IMR-90 (cell line): ENCODE measurements at regions not wholly inside any gene's neighbourhood (a gene's known extent, or its start where the extent isn't known, plus 50 kb on each side); places are given as distances from the start of the nearest gene placed in this dataset.

Experiments used
- ATAC-seq: fragments of 200-7000 bp; cut with Tn5 transposase; 2 replicates; pipeline ENCODE4 v1.9.1; 2020; ENCODE audit warnings: low read depth, mild to moderate bottlenecking, moderate library complexity
- BruUV-seq: library from RNA; stranded (reverse); fragments of 400-500 nt; replicated peaks from 2 replicates; lab custom pipeline; 2021; lab: Mats Ljungman, UMichigan
- CTCF ChIA-PET: fragments of 300-600 bp; formaldehyde crosslinking; extraction: SDS; loops from one replicate; lab custom pipeline; 2021; ENCODE audit warnings: antibody characterized with exemption; lab: Yijun Ruan, JAX
- POLR2A ChIA-PET: fragments of 300-600 bp; sonication (Branson Sonifier 250); formaldehyde crosslinking; loops from one replicate; lab custom pipeline; 2022; ENCODE audit warnings: antibody characterized with exemption; ENCODE audit not compliant: unreplicated experiment; lab: Charles Lee
- DNase-seq: peaks from one replicate; pipeline ENCODE4 v3.0.0; 2013
- H2AFZ ChIP-seq: replicated peaks from 2 replicates; pipeline ENCODE3; 2013; ENCODE audit warnings: low read length, mild to moderate bottlenecking; ENCODE audit not compliant: poor library complexity
- H2AK5ac ChIP-seq: 2 replicates; pipeline ENCODE4 v1.6.1; 2013; ENCODE audit warnings: low read depth, low read length, inconsistent platforms
- H2AK9ac ChIP-seq: replicated peaks from 2 replicates; pipeline ENCODE3; 2013; ENCODE audit warnings: mild to moderate bottlenecking, low read depth, low read length, moderate library complexity; ENCODE audit not compliant: poor library complexity
- H2BK120ac ChIP-seq: 2 replicates; pipeline ENCODE4 v1.6.1; 2013; ENCODE audit warnings: low read depth, low read length, inconsistent platforms
- H2BK15ac ChIP-seq: 3 replicates; pipeline ENCODE4 v1.6.1; 2013; ENCODE audit warnings: low read depth, low read length, inconsistent platforms
- H2BK20ac ChIP-seq: 2 replicates; pipeline ENCODE4 v1.6.1; 2013; ENCODE audit warnings: low read depth, mild to moderate bottlenecking, inconsistent platforms, low read length, moderate library complexity
- H2BK5ac ChIP-seq: 2 replicates; pipeline ENCODE4 v1.6.1; 2013; ENCODE audit warnings: mild to moderate bottlenecking, low read depth, low read length, inconsistent platforms; ENCODE audit not compliant: poor library complexity, severe bottlenecking
- H3K14ac ChIP-seq: replicated peaks from 2 replicates; pipeline ENCODE4 v1.6.1; 2013; ENCODE audit warnings: low read depth, low read length, inconsistent platforms
- H3K18ac ChIP-seq: 2 replicates; pipeline ENCODE4 v1.6.1; 2013; ENCODE audit warnings: low read depth, low read length, control low read depth
- H3K23ac ChIP-seq: 2 replicates; pipeline ENCODE4 v1.6.1; 2013; ENCODE audit warnings: low read depth, low read length, inconsistent platforms
- H3K27ac ChIP-seq: 2 replicates; pipeline ENCODE4 v1.5.1; 2013; ENCODE audit warnings: mild to moderate bottlenecking, control low read depth, low read length; ENCODE audit not compliant: insufficient read depth
- H3K27me3 ChIP-seq: 2 replicates; pipeline ENCODE4 v1.6.1; 2013; ENCODE audit warnings: low read length; ENCODE audit not compliant: control insufficient read depth, insufficient read depth
- H3K36me3 ChIP-seq: 2 replicates; pipeline ENCODE4 v1.6.1; 2013; ENCODE audit warnings: low read length, mixed read lengths; ENCODE audit not compliant: control insufficient read depth, insufficient read depth
- H3K4ac ChIP-seq: 2 replicates; pipeline ENCODE4 v1.6.1; 2013; ENCODE audit warnings: low read depth, low read length, inconsistent platforms
- H3K4me1 ChIP-seq: 2 replicates; pipeline ENCODE4 v1.6.1; 2013; ENCODE audit warnings: low read length, mixed read lengths; ENCODE audit not compliant: control insufficient read depth, insufficient read depth
- H3K4me2 ChIP-seq: 2 replicates; pipeline ENCODE4 v1.6.1; 2013; ENCODE audit warnings: low read depth, mild to moderate bottlenecking, control low read depth, low read length, moderate library complexity
- H3K4me3 ChIP-seq: 2 replicates; pipeline ENCODE4 v1.5.1; 2013; ENCODE audit warnings: low read depth, mild to moderate bottlenecking, control low read depth, low read length, moderate library complexity; ENCODE audit not compliant: insufficient read depth
- H3K56ac ChIP-seq: 2 replicates; pipeline ENCODE4 v1.6.1; 2013; ENCODE audit warnings: low read length, inconsistent platforms; ENCODE audit not compliant: insufficient read depth; ENCODE audit errors: extremely low read depth
- H3K79me1 ChIP-seq, 2 experiments: 2 replicates each; pipeline ENCODE4 v1.6.1; 2013; ENCODE audit warnings: low read length in 2 of 2, inconsistent platforms in 1 of 2, low read depth in 1 of 2
- H3K9ac ChIP-seq: 2 replicates; pipeline ENCODE4 v1.6.1; 2013; ENCODE audit warnings: low read depth, low read length, control low read depth
- H3K9me1 ChIP-seq: 2 replicates; pipeline ENCODE4 v1.6.1; 2013; ENCODE audit warnings: low read length, inconsistent platforms; ENCODE audit not compliant: insufficient read depth
- H3K9me3 ChIP-seq: 2 replicates; pipeline ENCODE4 v1.6.1; 2013; ENCODE audit warnings: low read length; ENCODE audit not compliant: control insufficient read depth, insufficient read depth
- H4K20me1 ChIP-seq: 2 replicates; pipeline ENCODE4 v1.6.1; 2013; ENCODE audit warnings: low read length, inconsistent platforms; ENCODE audit not compliant: insufficient read depth
- H4K5ac ChIP-seq: 2 replicates; pipeline ENCODE4 v1.6.1; 2013; ENCODE audit warnings: mild to moderate bottlenecking, low read depth, low read length, control low read depth
- H4K8ac ChIP-seq, 2 experiments: 2 replicates each; pipeline ENCODE4 v1.6.1; 2013; ENCODE audit warnings: low read depth in 2 of 2, low read length in 2 of 2, control low read depth in 1 of 2, inconsistent platforms in 1 of 2
- H4K91ac ChIP-seq: 2 replicates; pipeline ENCODE4 v1.6.1; 2013; ENCODE audit warnings: low read depth, low read length, inconsistent platforms; ENCODE audit not compliant: insufficient read depth
- BHLHE40 ChIP-seq: fragments of 150-350 bp; IDR thresholded peaks from 2 replicates; pipeline ENCODE4 v1.6.1; 2016; ENCODE audit warnings: mild to moderate bottlenecking, low read depth, low read length
- ELK1 ChIP-seq: fragments of 150-350 bp; IDR thresholded peaks from 2 replicates; pipeline ENCODE4 v1.6.1; 2016; ENCODE audit warnings: low read depth, mild to moderate bottlenecking, low read length, moderate library complexity, borderline replicate concordance
- FOS ChIP-seq: fragments of 150-350 bp; IDR thresholded peaks from 2 replicates; pipeline ENCODE4 v1.6.1; 2016; ENCODE audit warnings: low read depth, low read length
- MAFK ChIP-seq: IDR thresholded peaks from 2 replicates; pipeline ENCODE4 v1.6.1; 2012; ENCODE audit warnings: low read depth, low read length, improper control_type of control experiment
- MAZ ChIP-seq: IDR thresholded peaks from 2 replicates; pipeline ENCODE4 v1.6.1; 2012; ENCODE audit warnings: low read depth, mild to moderate bottlenecking, low read length, improper control_type of control experiment, moderate library complexity, borderline replicate concordance
- MXI1 ChIP-seq: IDR thresholded peaks from 2 replicates; pipeline ENCODE4 v1.6.1; 2012; ENCODE audit warnings: low read depth, mild to moderate bottlenecking, low read length, moderate library complexity, borderline replicate concordance
- POLR2A ChIP-seq: IDR thresholded peaks from 2 replicates; pipeline ENCODE4 v1.6.1; 2012; ENCODE audit warnings: mild to moderate bottlenecking, low read depth, low read length
- RAD21 ChIP-seq: IDR thresholded peaks from 2 replicates; pipeline ENCODE4 v1.6.1; 2012; ENCODE audit warnings: low read length, improper control_type of control experiment
- RCOR1 ChIP-seq: IDR thresholded peaks from 2 replicates; pipeline ENCODE4 v1.6.1; 2012; ENCODE audit warnings: mild to moderate bottlenecking, low read length, improper control_type of control experiment; ENCODE audit not compliant: insufficient replicate concordance
- RFX5 ChIP-seq: IDR thresholded peaks from 2 replicates; pipeline ENCODE4 v1.8.0; 2012; ENCODE audit warnings: low read depth, mild to moderate bottlenecking, low read length, moderate library complexity
- SMC3 ChIP-seq: fragments of 150-350 bp; IDR thresholded peaks from 2 replicates; pipeline ENCODE4 v1.6.1; 2016; ENCODE audit warnings: low read depth, mild to moderate bottlenecking, antibody characterized with exemption, low read length, moderate library complexity
- USF2 ChIP-seq: fragments of 150-350 bp; IDR thresholded peaks from 2 replicates; pipeline ENCODE4 v1.6.1; 2017; ENCODE audit warnings: mild to moderate bottlenecking, antibody characterized with exemption, low read length, low read depth
- WGBS, 2 experiments: methylation state at CpG; one replicate each; pipeline versions ENCODE4 v1.1.5 to v1.1.7; 2013; ENCODE audit warnings: missing lambda C conversion rate in 2 of 2; ENCODE audit not compliant: insufficient read length in 1 of 2; ENCODE audit errors: extremely low coverage in 2 of 2; 5-methylcytosine and 5-hydroxymethylcytosine counted together
- dilution Hi-C: fragments of 300-500 bp; cut with HindIII; formaldehyde crosslinking; loops from one replicate; pipeline ENCODE4 v1.14.3; 2018; ENCODE audit warnings: low sequenced_read_pairs; ENCODE audit not compliant: unreplicated experiment
- in situ Hi-C: fragments of 300-500 bp; cut with MboI; formaldehyde crosslinking; loops from 3 replicates; pipeline ENCODE4 v1.14.3; 2019; ENCODE audit warnings: low sequenced_read_pairs, inconsistent platforms, mixed read lengths
- intact Hi-C: fragments of 100-400 bp; cut with micrococcal nuclease; formaldehyde crosslinking; loops from 2 replicates; pipeline ENCODE4 v1.10.0; 2022

- Histone ChIP-seq H3K9me3 (no peaks in the 10 kb centered on the region), H4K8ac (no peak overlapping the region), H3K4me3 (no peak overlapping the region), H2AFZ (no peak overlapping the region), H2BK5ac (peak overlapping the region; percentile 18), H4K5ac (no peak overlapping the region), H2BK15ac (no peak overlapping the region), H3K9me1 (no peaks in the 10 kb centered on the region), H3K79me1 (no peaks in the 10 kb centered on the region), H3K4me2 (no peak overlapping the region), H3K36me3 (no peaks in the 10 kb centered on the region), H3K23ac (no peak overlapping the region), H4K91ac (no peak overlapping the region), H3K18ac (no peak overlapping the region), H3K4ac (no peak overlapping the region), H3K27ac (no peak overlapping the region), H2AK5ac (no peak overlapping the region), H3K14ac (no peak overlapping the region), H2AK9ac (no peak overlapping the region), H3K56ac (no peak overlapping the region), H3K4me1 (no peaks in the 10 kb centered on the region), H3K9ac (no peak overlapping the region), H2BK120ac (no peak overlapping the region), H3K27me3 (no peaks in the 10 kb centered on the region), H2BK20ac (no peak overlapping the region), H4K20me1 (no peaks in the 10 kb centered on the region)
- ATAC-seq = no peak
- peak; percentile 4 for DNase-seq
- TF ChIP-seq ELK1 (no peak), POLR2A (no peak), USF2 (no peak), MAZ (no peak), MAFK (no peak), FOS (no peak), RCOR1 (no peak), MXI1 (no peak), RAD21 (no peak), BHLHE40 (no peak), SMC3 (no peak), RFX5 (no peak)
- ChIA-PET POLR2A (no interaction called here), CTCF (no interaction called here)
- in situ Hi-C loops (no loop called here), dilution Hi-C loops (no loop called here), intact Hi-C loops (no loop called here)
- WGBS, 2 experiments = no CpG with 5 or more reads among the region's 1 CpG
- BruUV-seq = no TSS peak
These were observed 505.2 kb upstream of the NR5A2 start for GRCh38 chr1:199522338-199522737.
